ENCODE measurements at regions not wholly inside any gene's neighbourhood (a gene's known extent, or its start where the extent isn't known, plus 50 kb on each side); places are given as distances from the start of the nearest gene placed in this dataset.

- H3K27ac Mint-ChIP-seq, result no peak overlapping the region
- H3K27me3 Mint-ChIP-seq, result peaks cover 2% of the 10 kb centered on the region
- intact Hi-C loops (cut with micrococcal nuclease), result no loop called here
- DNase-seq, result no peak
- no peaks in the 10 kb centered on the region for H3K36me3 Mint-ChIP-seq (ENCODE audit: low read depth)
- H3K4me3 Mint-ChIP-seq, result no peak overlapping the region
- no peaks in the 10 kb centered on the region for H3K4me1 Mint-ChIP-seq
- peaks cover 12% of the 10 kb centered on the region for H3K9me3 Mint-ChIP-seq
These were observed 104.0 kb upstream of the IQSEC1 start for GRCh38 chr3:13177236-13177635.

DNA sequence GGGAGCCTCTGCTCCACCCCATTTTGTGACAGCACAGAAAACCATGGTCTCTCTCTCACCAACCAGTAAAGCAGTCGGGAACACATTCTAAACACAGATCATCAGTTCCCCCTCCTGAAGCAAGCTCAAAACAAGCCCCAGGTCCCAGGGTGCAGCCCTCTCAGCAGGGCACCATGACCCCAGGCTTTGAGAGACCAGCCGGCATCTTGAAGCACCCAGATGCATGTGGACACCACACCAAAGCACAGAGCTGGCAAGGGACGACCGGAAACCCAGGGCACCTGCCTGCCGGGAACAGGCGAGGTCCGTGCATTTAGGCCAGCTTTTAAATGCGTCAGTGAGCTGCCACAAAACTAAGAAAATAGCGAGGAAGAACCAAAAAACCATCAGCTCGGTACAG lies 103.2 kb upstream of the IQSEC1 start:
- Mint-ChIP-seq H3K36me3 (ENCODE audit: low read depth) (no peaks in the 10 kb centered on the region), H3K4me3 (no peak overlapping the region), H3K27me3 (peaks cover 2% of the 10 kb centered on the region), H3K9me3 (peaks cover 12% of the 10 kb centered on the region), H3K4me1 (no peaks in the 10 kb centered on the region), H3K27ac (no peak overlapping the region)
- intact Hi-C loops (cut with micrococcal nuclease), result no loop called here
- DNase-seq, result no peak

- Mint-ChIP-seq H3K36me3 (ENCODE audit: low read depth) (no peaks in the 10 kb centered on the region), H3K4me1 (no peaks in the 10 kb centered on the region), H3K9me3 (peaks cover 9% of the 10 kb centered on the region), H3K4me3 (no peak overlapping the region), H3K27me3 (peaks cover 2% of the 10 kb centered on the region), H3K27ac (no peak overlapping the region)
- no peak for DNase-seq
- intact Hi-C loops (cut with micrococcal nuclease), result no loop called here
These were observed 101.5 kb upstream of the IQSEC1 start for GRCh38 chr3:13174803-13175135.

DNA sequence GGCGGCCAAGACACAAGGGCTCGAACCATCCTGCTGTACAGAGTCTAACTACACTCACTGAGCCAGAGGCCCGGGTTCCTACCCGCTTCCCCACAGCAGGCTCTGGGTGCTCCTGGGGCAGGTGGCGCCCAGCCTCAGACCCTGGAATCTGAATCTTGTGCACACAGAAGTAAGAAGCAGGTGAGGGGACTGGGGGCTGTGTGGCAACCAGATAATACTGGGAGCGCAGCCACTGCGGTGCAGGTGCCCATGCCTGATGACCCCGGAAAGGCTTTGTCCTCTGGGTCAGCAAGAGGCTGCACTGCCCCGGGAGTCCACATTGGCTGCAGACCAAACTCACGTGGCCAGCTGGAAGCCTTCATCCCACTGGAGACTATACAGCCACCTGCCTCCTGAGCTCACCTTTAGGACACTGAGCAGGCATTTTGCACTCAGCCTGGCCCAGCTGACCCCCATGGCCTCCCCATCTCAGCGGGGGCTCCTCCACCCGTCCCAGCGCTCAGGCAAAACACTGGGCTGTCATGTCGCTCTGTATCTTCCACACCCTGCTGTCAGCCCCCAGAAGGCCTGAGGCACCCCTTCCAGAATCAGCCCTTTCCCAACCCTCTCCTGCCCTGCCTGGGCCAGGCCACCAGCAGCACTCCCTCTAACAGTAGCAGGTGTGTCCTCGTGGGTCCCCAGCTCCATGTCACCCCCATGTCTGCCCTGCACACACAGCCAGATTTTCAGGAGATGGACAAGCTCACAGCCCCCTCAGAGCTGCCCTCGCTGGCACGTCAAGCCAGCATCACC lies 101.0 kb upstream of the IQSEC1 start:
- no peaks in the 10 kb centered on the region for H3K36me3 Mint-ChIP-seq (ENCODE audit: low read depth)
- intact Hi-C loops (cut with micrococcal nuclease), result no loop called here
- no peak overlapping the region for H3K27ac Mint-ChIP-seq
- DNase-seq, result no peak
- H3K4me1 Mint-ChIP-seq, result no peaks in the 10 kb centered on the region
- no peak overlapping the region for H3K4me3 Mint-ChIP-seq
- H3K9me3 Mint-ChIP-seq, result peaks cover 8% of the 10 kb centered on the region
- H3K27me3 Mint-ChIP-seq, result peaks cover 2% of the 10 kb centered on the region

GRCh38 chr3:13173186-13173585 lies 100.0 kb upstream of the IQSEC1 start:
- H3K4me1 Mint-ChIP-seq, result no peaks in the 10 kb centered on the region
- no peaks in the 10 kb centered on the region for H3K36me3 Mint-ChIP-seq (ENCODE audit: low read depth)
- H3K4me3 Mint-ChIP-seq, result no peak overlapping the region
- H3K27me3 Mint-ChIP-seq, result peaks cover 2% of the 10 kb centered on the region
- no peak overlapping the region for H3K27ac Mint-ChIP-seq
- no peaks in the 10 kb centered on the region for H3K9me3 Mint-ChIP-seq
- no peak for DNase-seq
- intact Hi-C loops (cut with micrococcal nuclease), result no loop called here

DNA sequence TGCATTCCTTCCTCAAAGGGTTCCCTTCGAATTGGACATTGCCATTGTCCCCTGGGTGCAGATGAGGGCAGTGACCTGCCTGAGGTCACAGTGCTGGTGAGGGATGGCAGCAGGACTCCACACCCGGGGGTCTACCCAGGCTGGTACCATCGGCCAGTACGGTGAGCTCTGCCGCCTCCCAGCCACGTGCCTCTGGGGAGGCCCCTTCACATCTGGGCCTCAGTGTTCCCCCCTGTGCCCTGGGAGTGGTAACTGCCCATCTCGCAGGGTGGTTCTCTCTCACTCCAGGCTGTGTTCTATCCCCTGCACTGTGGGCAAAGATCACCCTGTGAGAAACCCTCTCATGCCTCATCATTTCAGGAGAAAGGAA lies 99.4 kb upstream of the IQSEC1 start:
- no peaks in the 10 kb centered on the region for H3K4me1 Mint-ChIP-seq
- no peaks in the 10 kb centered on the region for H3K9me3 Mint-ChIP-seq
- intact Hi-C loops (cut with micrococcal nuclease), result no loop called here
- H3K27me3 Mint-ChIP-seq, result peaks cover 2% of the 10 kb centered on the region
- H3K27ac Mint-ChIP-seq, result no peak overlapping the region
- no peak overlapping the region for H3K4me3 Mint-ChIP-seq
- DNase-seq, result no peak
- H3K36me3 Mint-ChIP-seq (ENCODE audit: low read depth), result no peaks in the 10 kb centered on the region

DNA sequence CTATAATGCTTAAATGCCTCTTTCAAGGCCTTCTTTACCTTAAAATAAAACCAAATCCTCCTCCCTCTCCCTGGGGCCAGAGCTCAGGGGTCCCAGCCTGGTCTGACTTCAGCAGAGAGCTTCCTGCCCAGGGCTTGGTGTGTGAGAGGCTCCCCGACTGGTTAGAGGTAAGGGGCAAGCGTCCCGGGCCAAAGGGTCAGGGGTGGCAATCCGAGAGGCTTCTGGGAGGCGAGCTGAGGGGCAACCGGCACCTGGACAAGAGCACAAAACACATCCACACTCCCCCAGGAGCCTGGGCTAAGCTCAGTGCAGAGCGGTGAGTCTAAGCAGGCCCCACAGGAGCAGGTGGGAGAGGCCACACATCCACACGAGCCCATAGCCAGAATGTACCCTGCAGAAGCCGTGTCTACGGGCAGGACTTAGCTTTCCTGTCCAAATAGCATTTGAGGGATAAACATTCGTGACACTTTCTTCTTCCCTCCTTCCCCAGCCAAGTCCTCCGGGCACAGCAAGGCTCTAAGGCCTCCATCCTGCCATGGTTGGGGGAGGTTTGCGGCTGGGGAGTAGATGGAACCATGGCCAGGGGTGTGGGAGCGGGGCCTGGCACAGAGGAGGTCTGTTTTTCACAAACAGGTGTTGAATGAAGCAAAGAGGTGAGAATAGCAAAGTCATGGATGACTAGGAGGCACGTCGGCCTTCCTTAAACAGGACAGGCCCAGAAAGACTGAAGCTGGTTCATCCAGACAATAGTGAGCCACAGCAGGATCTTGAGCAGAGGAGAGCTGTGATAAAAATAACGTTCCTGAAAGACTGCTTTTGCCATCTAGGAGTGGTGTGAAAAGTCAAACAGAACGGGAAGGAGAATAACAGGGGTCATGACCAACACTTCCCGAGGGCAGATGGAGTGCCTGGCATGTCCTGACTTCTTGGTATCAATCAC lies 98.7 kb upstream of the IQSEC1 start:
- no peak for DNase-seq
- no peak overlapping the region for H3K4me3 Mint-ChIP-seq
- intact Hi-C loops (cut with micrococcal nuclease), result no loop called here
- no peaks in the 10 kb centered on the region for H3K4me1 Mint-ChIP-seq
- peaks cover 2% of the 10 kb centered on the region for H3K27me3 Mint-ChIP-seq
- no peaks in the 10 kb centered on the region for H3K36me3 Mint-ChIP-seq (ENCODE audit: low read depth)
- H3K9me3 Mint-ChIP-seq, result no peaks in the 10 kb centered on the region
- no peak overlapping the region for H3K27ac Mint-ChIP-seq

GRCh38 chr3:13170317-13170716 lies 97.1 kb upstream of the IQSEC1 start:
- no peaks in the 10 kb centered on the region for H3K9me3 Mint-ChIP-seq
- intact Hi-C loops (cut with micrococcal nuclease), result no loop called here
- no peak overlapping the region for H3K4me3 Mint-ChIP-seq
- DNase-seq, result no peak
- no peaks in the 10 kb centered on the region for H3K4me1 Mint-ChIP-seq
- no peak overlapping the region for H3K27ac Mint-ChIP-seq
- no peaks in the 10 kb centered on the region for H3K27me3 Mint-ChIP-seq
- H3K36me3 Mint-ChIP-seq (ENCODE audit: low read depth), result no peaks in the 10 kb centered on the region

DNA sequence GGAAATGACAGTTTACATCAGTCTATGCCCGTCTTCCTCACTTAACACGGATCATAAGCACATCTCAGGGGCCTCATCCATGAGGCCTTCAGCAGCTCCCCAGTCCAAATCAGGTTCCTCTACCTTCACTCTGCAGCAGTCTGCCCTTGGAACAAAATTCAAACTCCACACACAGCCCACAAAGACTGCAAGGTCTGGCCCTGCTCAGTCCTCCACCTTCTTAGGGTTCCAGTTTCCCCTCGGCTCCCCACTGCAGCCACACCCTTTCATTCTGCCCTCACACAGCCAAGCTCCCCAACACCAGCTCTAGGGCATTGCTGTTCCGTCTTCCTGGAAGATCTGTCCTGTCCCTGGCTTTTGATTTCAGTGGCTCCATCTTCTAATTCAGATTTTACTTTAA lies 95.2 kb upstream of the IQSEC1 start:
- Mint-ChIP-seq H3K36me3 (ENCODE audit: low read depth) (no peaks in the 10 kb centered on the region), H3K9me3 (no peaks in the 10 kb centered on the region), H3K27ac (no peak overlapping the region), H3K4me3 (no peak overlapping the region), H3K27me3 (no peaks in the 10 kb centered on the region), H3K4me1 (no peaks in the 10 kb centered on the region)
- intact Hi-C loops (cut with micrococcal nuclease), result no loop called here
- no peak for DNase-seq

DNA sequence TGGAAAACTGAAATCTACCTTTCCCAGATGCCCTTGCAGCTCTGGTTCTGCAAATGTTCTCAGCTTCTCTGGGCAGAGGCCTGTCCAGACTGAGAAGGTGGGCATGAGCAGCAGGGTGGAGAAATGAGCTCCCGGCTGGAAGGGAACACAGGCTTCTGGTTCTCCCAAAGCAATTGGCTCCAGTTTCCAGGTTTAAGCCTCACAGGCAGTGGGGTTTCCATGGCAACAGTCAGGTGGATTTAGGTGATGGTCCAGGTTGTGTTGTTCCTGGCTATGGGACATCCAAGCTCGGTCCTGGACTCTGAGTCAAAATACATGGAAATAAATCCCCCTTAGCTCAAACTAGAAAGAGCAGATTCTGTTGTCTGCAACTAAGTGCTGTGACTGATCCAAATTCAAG lies 94.6 kb upstream of the IQSEC1 start:
- no peaks in the 10 kb centered on the region for H3K36me3 Mint-ChIP-seq (ENCODE audit: low read depth)
- no peak overlapping the region for H3K27ac Mint-ChIP-seq
- no peaks in the 10 kb centered on the region for H3K27me3 Mint-ChIP-seq
- H3K4me3 Mint-ChIP-seq, result no peak overlapping the region
- H3K4me1 Mint-ChIP-seq, result no peaks in the 10 kb centered on the region
- no peak for DNase-seq
- H3K9me3 Mint-ChIP-seq, result no peaks in the 10 kb centered on the region
- intact Hi-C loops (cut with micrococcal nuclease), result no loop called here

DNA sequence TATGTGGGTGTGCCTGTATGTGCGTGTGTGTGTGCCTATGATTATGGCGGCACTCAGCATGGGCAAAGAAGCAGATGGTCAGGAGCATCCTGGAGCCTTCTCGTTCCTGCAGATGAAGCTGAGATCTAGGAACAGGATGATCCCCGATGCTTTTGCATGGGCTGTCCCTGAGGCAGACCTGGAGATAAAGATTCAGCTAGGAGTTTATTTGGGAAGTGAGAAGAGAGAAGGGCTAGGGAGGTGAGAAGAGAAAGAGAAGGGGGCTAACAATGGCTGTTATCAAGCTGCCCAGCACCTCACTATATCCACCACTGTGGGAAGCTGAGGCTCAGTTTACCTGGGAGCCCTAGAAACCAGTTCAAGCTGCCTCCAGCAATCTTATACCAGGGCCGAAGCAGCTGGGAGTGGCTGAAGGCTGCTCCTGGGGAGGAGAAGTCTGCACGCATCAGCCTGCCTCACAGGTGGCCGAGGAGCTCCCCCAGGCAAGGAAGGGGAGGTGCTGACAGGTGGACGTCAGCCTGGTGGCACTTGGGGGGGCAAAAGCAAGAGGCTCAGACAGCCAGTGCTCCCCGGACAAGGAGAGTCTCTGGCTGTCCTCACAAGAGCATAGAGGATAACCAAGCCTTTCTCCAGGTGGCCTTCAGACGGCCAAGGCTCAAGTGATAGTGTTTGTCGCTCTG lies 94.0 kb upstream of the IQSEC1 start:
- Mint-ChIP-seq H3K4me3 (no peak overlapping the region), H3K27me3 (no peaks in the 10 kb centered on the region), H3K27ac (no peak overlapping the region), H3K4me1 (no peaks in the 10 kb centered on the region), H3K36me3 (ENCODE audit: low read depth) (no peaks in the 10 kb centered on the region), H3K9me3 (no peaks in the 10 kb centered on the region)
- no peak for DNase-seq
- intact Hi-C loops (cut with micrococcal nuclease), result no loop called here

DNA sequence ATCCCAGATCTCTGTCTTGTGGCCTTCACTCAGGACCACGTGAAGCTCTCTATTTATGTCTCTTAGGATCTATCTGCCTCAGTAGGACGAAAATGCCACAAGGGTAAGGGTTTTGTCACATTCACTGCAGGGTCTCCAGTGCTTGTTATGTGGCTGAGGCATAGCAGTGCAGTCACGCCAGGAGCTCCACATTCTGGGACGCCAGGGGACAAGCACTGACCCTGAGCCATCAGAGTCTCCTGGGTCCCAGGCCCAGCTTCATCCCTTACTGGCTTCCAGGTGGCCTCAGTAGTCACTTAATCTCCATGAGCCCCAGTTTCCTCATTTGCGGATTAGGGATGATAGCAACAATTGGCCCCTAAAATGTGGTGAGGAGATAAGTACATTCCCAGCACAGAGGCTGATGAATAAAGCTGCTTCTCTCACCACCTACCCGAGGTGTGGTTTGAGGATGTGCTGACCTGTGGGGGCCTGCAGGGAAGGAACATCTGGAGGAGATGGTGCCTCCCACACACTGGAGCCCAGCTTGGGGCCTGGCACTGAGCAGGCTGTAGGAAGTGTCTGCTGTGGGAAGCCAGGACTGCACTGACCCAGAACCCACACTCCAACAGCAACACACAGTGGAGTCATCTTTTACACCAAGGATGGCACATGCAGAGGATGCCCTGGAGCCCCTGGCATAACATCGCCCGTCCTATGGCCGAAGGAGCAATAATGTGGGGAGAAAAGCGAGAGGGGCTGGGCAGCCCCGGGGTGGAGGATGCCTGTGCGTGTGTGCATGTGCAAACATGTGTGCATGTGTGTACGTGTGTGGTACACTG lies 93.2 kb upstream of the IQSEC1 start:
- no peak overlapping the region for H3K4me3 Mint-ChIP-seq
- H3K27me3 Mint-ChIP-seq, result no peaks in the 10 kb centered on the region
- H3K9me3 Mint-ChIP-seq, result no peaks in the 10 kb centered on the region
- DNase-seq, result no peak
- H3K4me1 Mint-ChIP-seq, result no peaks in the 10 kb centered on the region
- no peaks in the 10 kb centered on the region for H3K36me3 Mint-ChIP-seq (ENCODE audit: low read depth)
- intact Hi-C loops (cut with micrococcal nuclease), result no loop called here
- no peak overlapping the region for H3K27ac Mint-ChIP-seq

GRCh38 chr3:13165576-13165975 lies 92.3 kb upstream of the IQSEC1 start:
- no peak overlapping the region for H3K4me3 Mint-ChIP-seq
- no peaks in the 10 kb centered on the region for H3K9me3 Mint-ChIP-seq
- no peak overlapping the region for H3K27ac Mint-ChIP-seq
- no peaks in the 10 kb centered on the region for H3K27me3 Mint-ChIP-seq
- no peaks in the 10 kb centered on the region for H3K36me3 Mint-ChIP-seq (ENCODE audit: low read depth)
- H3K4me1 Mint-ChIP-seq, result no peaks in the 10 kb centered on the region
- intact Hi-C loops (cut with micrococcal nuclease), result no loop called here
- DNase-seq, result no peak
